NCI-H446 (cell line): ENCODE measurements at regions not wholly inside any gene's neighbourhood (a gene's known extent, or its start where the extent isn't known, plus 50 kb on each side); places are given as distances from the start of the nearest gene placed in this dataset.
"Not testable (repeated sequence)": the region's sequence is repeated elsewhere in the genome, so short reads cannot be mapped to it uniquely, and the experiment has no call there.

Source experiments
- DNase-seq, 2 experiments: peaks; one replicate each; lab custom pipeline; 2025; lab: John Stamatoyannopoulos, UW

GRCh38 chr7:51369228-51369627 is 52.6 kb upstream of the COBL start:
- DNase-seq: not testable (repeated sequence)

DNA sequence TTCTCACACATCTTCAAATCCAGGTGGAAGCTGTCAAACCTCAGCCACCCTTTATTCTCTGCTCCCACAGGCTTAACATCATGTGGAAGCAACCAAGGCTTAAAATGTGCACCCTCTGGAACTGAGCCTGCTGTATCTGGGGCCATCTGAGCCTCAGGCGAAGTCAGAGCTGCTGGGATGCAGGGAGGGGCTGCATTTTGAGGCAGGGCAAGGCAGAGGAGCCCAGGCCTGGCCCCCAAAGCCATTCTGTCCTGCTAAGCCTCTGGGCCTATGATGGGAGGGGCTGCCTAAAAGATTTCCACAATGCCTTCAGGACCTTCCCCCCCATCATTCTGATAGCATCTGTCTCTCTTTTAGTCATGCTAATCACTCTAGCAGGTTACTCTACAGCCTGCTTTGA is 51.7 kb upstream of the COBL start:
- no peak for DNase-seq

DNA sequence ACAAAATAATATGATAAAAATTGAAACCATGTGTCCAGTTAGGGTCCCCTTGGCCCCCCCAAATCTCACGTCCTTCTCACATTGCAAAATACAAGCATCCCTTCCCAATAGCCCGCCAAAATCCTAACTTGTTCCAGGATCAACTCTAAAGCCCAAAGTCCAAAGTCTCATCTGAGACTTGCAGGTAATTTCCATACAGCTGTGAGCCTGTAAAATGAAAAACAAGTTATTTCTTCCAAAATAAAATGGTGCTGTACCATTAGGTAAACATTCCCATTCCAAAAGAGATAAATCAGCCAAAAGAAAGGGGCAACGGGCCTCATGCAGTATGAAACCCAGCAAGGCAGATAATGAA is 51.0 kb upstream of the COBL start:
- no peak for DNase-seq

- DNase-seq: peak in 1 of 2 experiments; percentile 70
Observed at GRCh38 chr7:51366930-51367613, 50.5 kb upstream of the COBL start.
